VCaP (cell line): ENCODE measurements at regions not wholly inside any gene's neighbourhood (a gene's known extent, or its start where the extent isn't known, plus 50 kb on each side); places are given as distances from the start of the nearest gene placed in this dataset.

Experiments
- H3K27ac ChIP-seq: fragments of 450-650 bp; 2 replicates; pipeline ENCODE4 v1.5.1; 2017
- CTCF ChIP-seq: fragments of 450-650 bp; conservative IDR thresholded peaks from 2 replicates; pipeline ENCODE4 v1.5.1; 2017; ENCODE audit warnings: mild to moderate bottlenecking, moderate library complexity

- H3K27ac ChIP-seq: no peak overlapping the region
- no peak for TF ChIP-seq CTCF
These were observed 715.9 kb upstream of the API5 start for GRCh38 chr11:42595876-42596275.

GRCh38 chr11:42596576-42597145 is 715.1 kb upstream of the API5 start:
- TF ChIP-seq CTCF: no peak
- H3K27ac ChIP-seq: no peak overlapping the region

GRCh38 chr11:42598341-42598740 is 713.5 kb upstream of the API5 start:
- no peak overlapping the region for H3K27ac ChIP-seq
- TF ChIP-seq CTCF: no peak

- no peak overlapping the region for H3K27ac ChIP-seq
- no peak for TF ChIP-seq CTCF
These were observed 691.0 kb upstream of the API5 start for GRCh38 chr11:42620796-42621195.

- peak overlapping the region; percentile 83 for H3K27ac ChIP-seq
These were observed 685.8 kb upstream of the API5 start for GRCh38 chr11:42625757-42626665.

GRCh38 chr11:42631220-42631843 is 680.5 kb upstream of the API5 start:
- TF ChIP-seq CTCF: peak; percentile 78

More at GRCh38 chr11:42625757-42626665, 685.8 kb upstream of the API5 start:
- no peak for TF ChIP-seq CTCF

GRCh38 chr11:42646959-42647358 is 664.8 kb upstream of the API5 start:
- H3K27ac ChIP-seq: peak overlapping the region; percentile 66
- no peak for TF ChIP-seq CTCF

More at GRCh38 chr11:42631220-42631843, 680.5 kb upstream of the API5 start:
- no peak overlapping the region for H3K27ac ChIP-seq
